IMR-90 (cell line): ENCODE measurements at regions not wholly inside any gene's neighbourhood (a gene's known extent, or its start where the extent isn't known, plus 50 kb on each side); places are given as distances from the start of the nearest gene placed in this dataset.

ENCODE experiments used
- BHLHE40 ChIP-seq: fragments of 150-350 bp; IDR thresholded peaks from 2 replicates; pipeline ENCODE4 v1.6.1; 2016; ENCODE audit warnings: mild to moderate bottlenecking, low read depth, low read length
- CEBPB ChIP-seq: IDR thresholded peaks from 2 replicates; pipeline ENCODE4 v1.6.1; 2012; ENCODE audit warnings: low read depth, low read length, improper control_type of control experiment
- FOS ChIP-seq: fragments of 150-350 bp; IDR thresholded peaks from 2 replicates; pipeline ENCODE4 v1.6.1; 2016; ENCODE audit warnings: low read depth, low read length
- MAZ ChIP-seq: IDR thresholded peaks from 2 replicates; pipeline ENCODE4 v1.6.1; 2012; ENCODE audit warnings: low read depth, mild to moderate bottlenecking, low read length, improper control_type of control experiment, moderate library complexity, borderline replicate concordance
- POLR2A ChIP-seq: IDR thresholded peaks from 2 replicates; pipeline ENCODE4 v1.6.1; 2012; ENCODE audit warnings: mild to moderate bottlenecking, low read depth, low read length
- RCOR1 ChIP-seq: IDR thresholded peaks from 2 replicates; pipeline ENCODE4 v1.6.1; 2012; ENCODE audit warnings: mild to moderate bottlenecking, low read length, improper control_type of control experiment; ENCODE audit not compliant: insufficient replicate concordance
- RFX5 ChIP-seq: IDR thresholded peaks from 2 replicates; pipeline ENCODE4 v1.8.0; 2012; ENCODE audit warnings: low read depth, mild to moderate bottlenecking, low read length, moderate library complexity
- SMC3 ChIP-seq: fragments of 150-350 bp; IDR thresholded peaks from 2 replicates; pipeline ENCODE4 v1.6.1; 2016; ENCODE audit warnings: low read depth, mild to moderate bottlenecking, antibody characterized with exemption, low read length, moderate library complexity
- TF ChIP-seq, protein P1 (sequence below): conservative IDR thresholded peaks from 2 replicates; pipeline ENCODE4 v1.5.1; 2012; ENCODE audit warnings: mild to moderate bottlenecking, low read depth, low read length, improper control_type of control experiment
- TF ChIP-seq, protein P2 (sequence below): fragments of 150-350 bp; IDR thresholded peaks from 2 replicates; pipeline ENCODE4 v1.6.1; 2017; ENCODE audit warnings: mild to moderate bottlenecking, antibody characterized with exemption, low read length, low read depth

DNA sequence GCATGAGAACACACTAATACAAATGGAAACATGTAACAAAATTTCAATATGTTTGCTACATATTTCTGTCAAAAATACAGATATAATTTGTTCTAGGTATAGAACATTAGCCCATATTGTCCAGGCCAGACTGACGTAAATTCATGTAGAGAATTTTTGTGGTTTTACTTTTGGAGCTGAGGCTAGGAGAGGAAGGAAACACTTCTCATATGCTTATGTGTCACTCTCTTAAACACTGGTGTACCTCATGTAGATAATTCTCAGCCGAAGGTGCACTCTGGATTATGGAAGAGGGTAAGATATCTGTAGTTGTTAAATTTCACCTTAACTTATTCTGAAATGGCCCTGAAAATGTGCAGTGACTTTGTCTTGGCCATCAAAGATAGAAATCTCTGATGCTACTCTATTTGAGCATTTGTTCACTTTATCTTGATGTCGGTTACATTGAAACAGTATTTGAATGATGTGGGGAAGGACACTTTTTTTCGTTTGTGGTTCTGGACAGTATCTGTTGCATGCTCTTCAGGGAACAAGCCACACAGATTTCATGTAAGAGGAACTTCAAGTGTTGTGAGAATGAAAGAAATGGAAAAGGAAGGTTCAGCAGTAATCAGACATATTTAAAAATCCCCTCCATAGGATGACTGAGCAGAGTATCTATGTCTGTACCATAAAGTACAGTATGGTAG lies 202.7 kb downstream of the SPATA31D1 start:
- TF ChIP-seq, protein P1, sequence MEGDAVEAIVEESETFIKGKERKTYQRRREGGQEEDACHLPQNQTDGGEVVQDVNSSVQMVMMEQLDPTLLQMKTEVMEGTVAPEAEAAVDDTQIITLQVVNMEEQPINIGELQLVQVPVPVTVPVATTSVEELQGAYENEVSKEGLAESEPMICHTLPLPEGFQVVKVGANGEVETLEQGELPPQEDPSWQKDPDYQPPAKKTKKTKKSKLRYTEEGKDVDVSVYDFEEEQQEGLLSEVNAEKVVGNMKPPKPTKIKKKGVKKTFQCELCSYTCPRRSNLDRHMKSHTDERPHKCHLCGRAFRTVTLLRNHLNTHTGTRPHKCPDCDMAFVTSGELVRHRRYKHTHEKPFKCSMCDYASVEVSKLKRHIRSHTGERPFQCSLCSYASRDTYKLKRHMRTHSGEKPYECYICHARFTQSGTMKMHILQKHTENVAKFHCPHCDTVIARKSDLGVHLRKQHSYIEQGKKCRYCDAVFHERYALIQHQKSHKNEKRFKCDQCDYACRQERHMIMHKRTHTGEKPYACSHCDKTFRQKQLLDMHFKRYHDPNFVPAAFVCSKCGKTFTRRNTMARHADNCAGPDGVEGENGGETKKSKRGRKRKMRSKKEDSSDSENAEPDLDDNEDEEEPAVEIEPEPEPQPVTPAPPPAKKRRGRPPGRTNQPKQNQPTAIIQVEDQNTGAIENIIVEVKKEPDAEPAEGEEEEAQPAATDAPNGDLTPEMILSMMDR = no peak
- TF ChIP-seq, protein P2, sequence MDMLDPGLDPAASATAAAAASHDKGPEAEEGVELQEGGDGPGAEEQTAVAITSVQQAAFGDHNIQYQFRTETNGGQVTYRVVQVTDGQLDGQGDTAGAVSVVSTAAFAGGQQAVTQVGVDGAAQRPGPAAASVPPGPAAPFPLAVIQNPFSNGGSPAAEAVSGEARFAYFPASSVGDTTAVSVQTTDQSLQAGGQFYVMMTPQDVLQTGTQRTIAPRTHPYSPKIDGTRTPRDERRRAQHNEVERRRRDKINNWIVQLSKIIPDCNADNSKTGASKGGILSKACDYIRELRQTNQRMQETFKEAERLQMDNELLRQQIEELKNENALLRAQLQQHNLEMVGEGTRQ = no peak
- TF ChIP-seq POLR2A = no peak
- no peak for TF ChIP-seq RFX5
- TF ChIP-seq BHLHE40 = no peak
- TF ChIP-seq SMC3 = no peak
- no peak for TF ChIP-seq MAZ
- TF ChIP-seq RCOR1 = no peak
- no peak for TF ChIP-seq CEBPB
- TF ChIP-seq FOS = no peak
